ENCODE measurements at regions not wholly inside any gene's neighbourhood (a gene's known extent, or its start where the extent isn't known, plus 50 kb on each side); places are given as distances from the start of the nearest gene placed in this dataset.
A peak's percentile ranks its signal among the peaks of the same experiment; 100 is the strongest.

- no peak for DNase-seq
- H3K27ac ChIP-seq (ENCODE audit: low read length, poor library complexity, severe bottlenecking): no peak overlapping the region
- no peak overlapping the region for H3K4me2 ChIP-seq (ENCODE audit: low read length, poor library complexity, severe bottlenecking)
- H2BK15ac ChIP-seq (ENCODE audit: low read depth, poor library complexity, severe bottlenecking): no peak overlapping the region
- no peak overlapping the region for H4K8ac ChIP-seq (ENCODE audit: low read length)
- H3K14ac ChIP-seq (ENCODE audit: low read length in 2 of 2): peak overlapping the region in 1 of 2 experiments; percentile 30
- no peak overlapping the region for H3K23ac ChIP-seq (ENCODE audit: low read length in 2 of 2)
- no peak overlapping the region for H2AK5ac ChIP-seq (ENCODE audit: low read length, severe bottlenecking)
- H3K79me1 ChIP-seq (replicated peaks; ENCODE audit: low read length, poor library complexity, severe bottlenecking): no peaks in the 10 kb centered on the region
- 86% methylated on average over 12 of the region's 12 CpGs for WGBS
- peaks cover 13% of the 10 kb centered on the region for H3K4me1 ChIP-seq (ENCODE audit: control insufficient read depth, insufficient read depth, low read depth, low read length)
- no peak overlapping the region for H4K91ac ChIP-seq (ENCODE audit: low read length)
- no peak overlapping the region for H3K4ac ChIP-seq (ENCODE audit: low read depth in 1 of 2, low read length in 2 of 2)
- no peak overlapping the region for H3K4me3 ChIP-seq (ENCODE audit: insufficient read depth in 1 of 2, low read depth in 1 of 2, low read length in 2 of 2)
- no peak overlapping the region for H2BK5ac ChIP-seq (ENCODE audit: low read depth, low read length, poor library complexity, severe bottlenecking)
- H3K36me3 ChIP-seq (ENCODE audit: control insufficient read depth in 1 of 2, insufficient read depth in 2 of 2, low read depth in 1 of 2, low read length in 2 of 2): no peaks in the 10 kb centered on the region
- no peak overlapping the region for H3K9ac ChIP-seq (ENCODE audit: low read length)
- no peak overlapping the region for H2BK120ac ChIP-seq (ENCODE audit: low read depth, low read length)
- H3K9me3 ChIP-seq (ENCODE audit: control insufficient read depth, low read length): no peaks in the 10 kb centered on the region
- no peak overlapping the region for H3K18ac ChIP-seq (ENCODE audit: low read depth in 1 of 2, low read length in 2 of 2)
- H2AFZ ChIP-seq (ENCODE audit: low read depth, low read length): no peak overlapping the region
- no peak overlapping the region for H2BK12ac ChIP-seq (ENCODE audit: low read length in 2 of 2)
- H3K27me3 ChIP-seq (ENCODE audit: control insufficient read depth in 1 of 2, insufficient read depth in 1 of 2, low read length in 2 of 2): peaks cover 0 to 3% of the 10 kb centered on the region in 2 experiments
Measured at GRCh38 chr13:109836629-109837607, 50.5 kb upstream of the IRS2 start.

Measured in mesenchymal stem cell (in vitro differentiated cells and primary cell).